Stimulated activated CD8-positive, alpha-beta memory T cell treated with anti-CD3 and anti-CD28 coated beads, Interleukin-4, amount 100 ng/mL, for 48 hours (primary cell): ENCODE measurements at regions not wholly inside any gene's neighbourhood (a gene's known extent, or its start where the extent isn't known, plus 50 kb on each side); places are given as distances from the start of the nearest gene placed in this dataset.
"Not testable (repeated sequence)": the region's sequence is repeated elsewhere in the genome, so short reads cannot be mapped to it uniquely, and the experiment has no call there.

ENCODE experiments used
- DNase-seq: peaks from one replicate; pipeline ENCODE4 v3.0.0-alpha.2; 2020

DNA sequence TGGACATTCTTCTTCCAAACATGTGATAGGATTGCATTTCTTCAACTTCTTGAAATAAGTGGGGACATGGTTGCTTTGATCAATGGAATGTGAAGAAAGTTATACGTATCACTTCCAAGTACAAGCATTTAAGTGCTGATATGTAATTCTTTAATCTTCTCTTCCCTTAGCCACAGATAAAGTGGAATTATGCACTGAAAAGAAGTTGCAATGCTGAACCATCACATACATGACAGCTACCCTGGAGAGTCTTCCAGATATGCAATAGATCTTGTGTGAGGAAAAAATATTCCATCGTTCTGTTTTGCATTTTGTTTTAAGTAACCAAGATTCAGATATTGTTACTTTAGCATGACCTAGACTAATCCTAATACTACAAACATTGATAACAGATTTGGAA is 674.3 kb downstream of the NSUN3 start:
- DNase-seq, result no peak

DNA sequence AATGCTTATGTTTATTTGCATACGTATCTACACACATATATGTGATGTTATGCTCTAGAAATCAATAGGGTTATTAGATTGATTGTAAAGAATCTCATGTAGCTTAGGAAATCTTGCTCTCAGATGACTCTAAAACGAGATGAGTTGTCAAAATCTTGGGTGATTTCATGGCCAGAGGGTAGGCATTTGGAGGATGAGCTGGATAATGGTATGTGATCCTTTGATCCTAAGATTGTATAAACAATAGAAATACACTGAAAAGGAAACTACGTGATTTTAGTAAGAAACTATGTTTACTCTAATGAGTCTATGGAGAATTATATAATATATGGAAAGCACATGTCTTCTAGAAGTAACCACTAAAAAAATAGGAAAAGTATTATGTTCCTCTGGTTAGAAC is 676.6 kb downstream of the NSUN3 start:
- no peak for DNase-seq

DNA sequence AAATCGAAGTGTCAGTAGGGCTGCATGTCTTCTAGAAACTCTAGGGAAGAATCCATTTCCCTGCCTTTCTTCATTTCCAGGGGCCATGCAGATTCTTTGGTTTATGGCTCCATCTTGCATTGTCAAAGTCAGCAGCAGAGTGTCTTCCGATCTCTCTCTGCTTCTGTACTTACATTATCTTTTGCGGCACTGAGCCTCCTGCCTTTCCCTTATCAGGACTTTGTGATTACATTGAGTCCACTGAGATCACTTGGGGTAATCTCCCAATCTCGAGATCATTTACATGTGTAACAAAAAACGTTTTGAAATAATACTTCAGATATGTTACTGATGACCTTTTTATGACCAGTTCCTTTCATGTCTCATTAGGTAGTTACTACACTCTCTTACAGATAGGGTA is 695.9 kb downstream of the NSUN3 start:
- DNase-seq, result no peak

DNA sequence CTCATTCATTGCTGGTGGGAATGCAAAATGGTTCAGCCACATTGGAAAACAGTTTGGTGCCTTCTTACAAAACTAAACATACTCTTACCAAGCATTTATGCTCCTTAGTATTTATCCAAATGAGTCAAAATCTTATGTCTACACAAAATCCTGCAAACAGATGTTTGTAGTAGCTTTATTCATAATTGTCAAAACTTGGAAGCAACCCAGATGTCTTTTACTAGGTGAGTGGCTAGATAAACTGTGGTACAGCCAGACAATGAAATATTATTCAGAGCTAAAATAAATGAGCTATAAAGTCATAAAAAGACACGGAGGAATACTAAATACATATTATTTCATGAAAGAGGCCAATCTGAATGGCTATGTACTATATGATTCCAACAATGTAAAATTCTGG is 709.5 kb downstream of the NSUN3 start:
- DNase-seq, result no peak

DNA sequence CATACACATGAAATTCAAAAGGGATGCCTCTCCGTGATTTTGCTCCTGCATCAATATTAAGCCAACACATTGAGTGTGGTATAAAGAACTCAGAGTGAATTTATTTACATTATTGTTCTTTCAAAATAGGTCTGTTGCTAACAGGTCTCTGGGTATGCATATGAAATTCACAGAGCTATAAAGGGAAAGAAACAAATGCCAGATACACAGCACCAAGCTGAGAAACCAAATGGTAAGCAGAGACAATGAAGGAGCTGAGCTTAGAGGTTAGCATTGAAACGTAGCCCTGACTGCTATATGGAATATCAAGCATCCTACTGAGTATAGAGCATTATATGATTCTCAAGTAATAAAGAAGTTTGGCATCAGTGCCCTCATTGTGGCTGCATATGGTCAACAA is 712.9 kb downstream of the NSUN3 start:
- no peak for DNase-seq

DNA sequence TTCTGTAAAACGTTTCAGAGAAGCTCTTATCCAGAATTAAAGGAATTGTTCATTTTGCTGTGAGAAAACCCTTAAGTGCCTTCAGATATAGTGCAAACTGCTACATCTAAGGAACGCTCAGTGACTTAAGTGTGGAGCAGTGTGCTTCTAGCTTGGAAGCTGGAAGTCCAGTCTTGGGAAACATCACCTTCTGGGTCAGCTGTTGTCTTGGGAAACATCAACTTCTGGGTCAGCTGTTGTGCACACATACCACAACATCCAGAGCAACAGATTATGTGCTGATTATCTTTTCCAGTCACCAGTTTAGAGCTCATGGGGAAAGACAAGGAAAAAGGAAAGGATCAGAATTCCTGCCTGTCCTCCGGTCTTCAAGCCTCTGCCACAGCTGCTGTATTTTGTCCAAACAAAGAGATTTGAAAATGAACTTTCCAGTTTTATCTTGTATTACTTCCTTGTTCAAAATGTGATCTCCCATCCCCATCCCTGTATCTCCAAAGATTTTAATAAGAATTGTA is 713.6 kb downstream of the NSUN3 start:
- DNase-seq, result no peak

DNA sequence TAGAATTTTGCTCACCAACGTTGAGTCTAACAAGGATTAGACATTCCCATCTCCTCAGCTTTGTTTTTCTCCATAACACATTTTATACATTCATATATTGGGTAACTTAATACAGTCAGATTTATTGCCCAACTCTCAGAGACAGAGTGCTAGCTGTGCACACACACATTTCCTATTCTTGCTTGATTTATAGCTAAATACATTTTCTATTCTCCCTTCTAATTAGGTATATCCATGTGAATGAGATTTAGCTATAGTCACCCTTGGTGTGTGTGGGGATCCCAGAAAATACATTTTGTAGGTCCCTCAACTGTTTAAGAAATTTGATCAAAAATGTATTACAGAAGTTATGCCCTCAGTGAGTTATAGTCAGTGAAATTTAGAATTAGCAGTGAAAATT is 715.4 kb downstream of the NSUN3 start:
- no peak for DNase-seq

DNA sequence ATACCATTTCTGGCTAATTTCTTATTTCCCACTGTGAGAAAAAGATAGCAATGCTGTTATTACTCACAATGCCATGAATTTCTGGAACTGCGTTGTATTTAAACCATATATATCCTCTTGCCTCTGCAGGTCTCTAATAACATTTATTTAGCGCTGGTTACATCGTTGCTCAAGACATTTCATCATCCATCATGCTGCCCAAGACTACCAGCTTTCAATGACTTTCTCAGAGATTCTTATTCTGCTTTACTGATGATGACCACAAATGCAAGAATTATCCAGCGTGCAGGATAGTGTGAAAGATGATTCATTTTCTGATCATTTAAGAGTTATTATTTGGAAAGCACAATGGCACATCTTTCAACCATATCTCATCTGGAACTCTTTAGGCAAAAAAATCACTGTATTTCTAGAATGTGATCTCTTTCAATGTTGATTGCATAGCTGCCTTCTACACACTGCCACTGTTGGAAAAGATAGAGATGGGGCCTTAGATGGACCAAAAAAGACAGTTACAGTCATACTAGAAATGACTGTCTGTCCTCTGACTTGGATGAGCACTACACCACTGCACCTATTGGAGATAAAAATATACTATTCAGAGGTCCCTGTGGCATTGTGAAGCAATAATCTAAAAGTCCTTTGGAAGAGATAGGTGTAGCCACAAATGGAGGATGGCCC is 716.1 kb downstream of the NSUN3 start:
- DNase-seq, result no peak

DNA sequence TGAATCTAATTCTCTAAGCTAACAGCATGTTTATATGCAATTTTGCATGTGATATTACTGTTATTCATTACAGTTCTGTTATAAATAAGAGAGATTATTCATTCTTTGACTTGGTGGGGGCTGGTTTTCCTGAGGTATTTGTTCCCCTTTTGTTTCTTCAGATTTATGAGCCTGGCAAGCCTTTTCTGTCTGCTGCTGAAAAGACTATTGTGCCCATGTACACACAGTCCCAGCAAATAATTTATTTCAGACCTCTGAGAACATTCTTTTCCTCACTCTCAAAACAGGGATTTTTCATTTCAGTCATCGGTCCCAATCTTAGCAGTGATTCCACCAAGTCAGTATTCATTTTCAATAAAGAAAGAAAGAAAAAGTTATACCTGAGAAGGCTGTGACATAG is 716.8 kb downstream of the NSUN3 start:
- DNase-seq, result no peak

DNA sequence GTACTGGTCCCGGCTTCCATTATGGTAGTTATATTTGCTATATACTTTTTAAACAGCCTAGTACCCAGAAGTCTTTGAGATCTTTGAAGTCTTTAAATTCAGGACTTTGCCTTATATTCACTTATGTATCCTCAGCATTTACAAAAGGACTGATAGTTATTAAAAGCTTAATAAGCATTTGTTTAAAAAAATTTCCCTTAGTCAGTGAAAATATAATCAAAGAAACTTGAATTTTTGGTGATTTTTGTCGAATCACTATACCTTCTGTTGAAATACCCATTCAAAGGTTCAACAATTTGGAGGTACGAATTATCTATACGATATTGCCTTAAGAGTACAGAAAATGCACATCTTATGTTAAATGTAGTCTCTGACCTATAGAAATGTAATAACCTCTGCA is 721.4 kb downstream of the NSUN3 start:
- DNase-seq, result no peak

DNA sequence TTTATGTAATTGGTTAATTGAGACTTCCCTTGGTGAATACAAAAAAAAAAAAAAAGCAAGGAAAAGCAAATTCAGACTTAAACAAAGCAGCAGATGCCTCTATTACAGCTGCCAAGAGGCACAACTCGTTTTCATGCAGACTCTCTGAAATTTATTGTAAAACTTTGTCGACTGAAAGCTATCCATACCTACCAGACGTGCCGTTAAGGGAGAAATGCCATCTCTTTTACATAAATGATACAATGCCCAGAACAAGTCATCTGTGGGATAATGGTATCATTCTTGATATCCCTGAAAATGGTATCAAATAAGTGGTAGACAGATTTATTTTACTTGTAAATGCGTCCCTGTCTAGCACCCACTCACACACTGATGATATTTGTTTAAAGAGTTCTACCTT is 724.2 kb downstream of the NSUN3 start:
- no peak for DNase-seq

DNA sequence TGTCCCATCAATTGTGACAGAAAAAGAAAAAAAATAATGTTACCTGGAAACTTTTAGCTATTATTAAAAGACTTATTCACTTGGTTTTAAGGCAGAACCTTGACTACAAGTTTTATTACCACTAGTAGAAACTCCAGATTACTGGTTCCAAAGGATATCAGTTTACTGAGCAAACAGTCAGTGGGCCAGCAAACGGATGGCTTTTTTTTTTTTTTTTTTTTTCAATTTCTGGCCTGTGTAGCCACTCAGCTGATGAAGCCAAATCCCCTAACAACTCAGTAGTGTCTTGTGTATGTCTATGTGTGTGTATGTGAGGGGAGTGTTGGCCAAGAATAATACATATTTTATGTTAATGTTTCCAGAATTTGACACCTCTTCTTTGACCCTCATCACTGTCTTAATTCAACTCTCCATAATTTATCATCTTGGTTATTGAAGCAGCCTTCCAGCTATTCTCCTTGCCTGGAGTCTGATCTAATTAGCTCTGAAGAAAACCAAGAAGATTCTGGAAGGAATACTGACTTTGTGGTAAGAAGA is 724.9 kb downstream of the NSUN3 start:
- no peak for DNase-seq

DNA sequence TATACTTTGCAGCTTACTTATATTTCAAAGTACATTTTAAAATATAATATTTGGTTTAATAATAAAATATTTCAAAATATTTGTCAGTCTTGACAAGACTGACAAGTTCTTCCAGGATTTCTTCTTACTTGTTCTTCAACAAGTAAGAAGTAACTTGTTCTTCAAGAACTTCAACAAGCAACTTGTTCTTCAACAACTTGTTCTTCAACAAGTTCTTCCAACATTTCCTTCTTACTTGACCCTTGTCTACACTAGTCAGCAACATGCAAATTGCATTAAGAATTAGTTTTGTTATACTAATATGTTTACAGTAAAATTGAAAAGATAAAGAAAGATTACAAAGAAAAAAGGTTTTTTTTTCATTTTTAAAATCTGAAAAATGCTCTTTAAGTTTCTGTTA is 731.7 kb downstream of the NSUN3 start:
- no peak for DNase-seq

DNA sequence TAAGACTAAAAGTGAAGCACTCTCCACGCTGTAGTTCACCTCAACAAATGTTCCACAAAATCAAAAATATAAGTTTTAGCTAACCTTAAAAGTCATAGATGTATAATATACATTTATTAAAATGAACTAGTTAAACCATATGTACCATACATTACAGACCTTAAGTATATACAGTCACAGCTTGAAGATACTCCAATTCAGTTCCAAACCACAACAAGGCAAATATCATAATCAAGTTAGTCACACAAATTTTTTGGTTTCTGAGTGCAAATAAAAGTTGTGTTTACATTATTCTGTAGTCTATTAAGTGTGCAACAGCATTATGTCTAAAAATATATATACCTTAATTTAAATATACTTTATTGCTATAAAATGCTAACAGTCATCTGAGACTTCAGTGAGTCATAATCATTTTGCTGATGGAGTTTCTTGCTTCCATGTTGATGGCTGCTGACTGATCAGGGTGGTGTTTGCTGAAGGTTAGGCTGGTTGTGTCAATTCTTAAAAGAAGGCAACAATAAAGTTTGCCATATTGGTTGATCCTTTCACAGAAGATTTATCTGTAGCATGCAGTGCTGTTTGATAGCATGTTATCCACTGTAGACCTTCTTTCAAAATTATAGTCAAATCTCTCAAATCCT is 736.7 kb downstream of the NSUN3 start:
- DNase-seq, result no peak

DNA sequence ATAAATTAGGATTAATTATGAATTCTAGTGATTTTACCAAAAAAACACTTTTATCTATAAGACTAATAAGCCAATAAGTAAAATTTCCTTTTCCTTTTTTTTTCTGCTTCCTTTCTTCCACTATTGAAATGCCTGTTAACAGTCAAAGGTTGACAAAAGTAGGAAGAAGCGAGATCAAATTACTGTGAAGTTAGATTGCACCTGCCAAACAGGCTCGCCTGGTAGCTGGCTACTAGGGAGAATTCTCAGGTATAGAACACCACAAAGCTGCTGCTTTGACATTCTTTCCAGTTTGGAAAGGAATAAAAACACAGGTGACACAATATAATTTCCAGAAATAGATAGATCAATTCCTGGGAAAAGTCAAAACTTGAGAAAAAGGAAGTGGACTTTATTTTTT is 749.0 kb downstream of the NSUN3 start:
- DNase-seq, result no peak

DNA sequence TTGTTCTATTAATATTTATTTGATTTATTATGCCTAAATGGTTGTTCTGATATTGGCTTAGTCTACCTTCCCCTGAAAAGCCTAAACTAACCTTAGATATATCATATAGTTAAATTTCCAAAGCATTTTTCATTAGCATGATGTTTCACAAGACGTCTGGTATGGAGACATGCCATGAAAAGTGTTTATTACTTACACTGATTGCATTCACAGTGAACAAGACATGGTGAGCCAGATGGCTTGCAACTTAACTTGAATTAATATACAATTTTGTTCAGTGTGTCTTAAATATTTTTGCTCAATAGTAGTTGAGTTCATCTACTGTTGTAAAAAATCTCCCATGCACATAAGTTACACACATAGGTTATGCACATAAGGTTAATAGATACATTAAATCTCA is 758.4 kb downstream of the NSUN3 start:
- DNase-seq, result no peak

DNA sequence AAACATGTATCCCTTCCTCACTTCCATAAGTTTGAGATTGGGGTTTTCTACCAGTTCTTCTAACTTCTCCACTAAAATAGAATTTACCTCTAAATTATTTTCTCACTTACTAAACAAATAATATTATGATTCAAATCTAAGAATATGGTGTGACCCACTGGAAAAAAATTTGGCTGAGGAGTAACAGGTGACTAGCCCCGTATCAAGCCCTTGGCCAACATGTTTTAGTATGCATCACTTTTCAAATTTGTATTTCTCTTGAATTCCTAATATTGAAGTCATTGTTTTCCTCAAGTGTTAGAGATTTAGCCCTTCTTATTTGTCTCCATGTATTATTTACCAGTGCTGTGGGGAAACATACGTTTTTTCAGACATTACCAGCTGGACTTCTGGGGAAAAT is 759.4 kb downstream of the NSUN3 start:
- no peak for DNase-seq

DNA sequence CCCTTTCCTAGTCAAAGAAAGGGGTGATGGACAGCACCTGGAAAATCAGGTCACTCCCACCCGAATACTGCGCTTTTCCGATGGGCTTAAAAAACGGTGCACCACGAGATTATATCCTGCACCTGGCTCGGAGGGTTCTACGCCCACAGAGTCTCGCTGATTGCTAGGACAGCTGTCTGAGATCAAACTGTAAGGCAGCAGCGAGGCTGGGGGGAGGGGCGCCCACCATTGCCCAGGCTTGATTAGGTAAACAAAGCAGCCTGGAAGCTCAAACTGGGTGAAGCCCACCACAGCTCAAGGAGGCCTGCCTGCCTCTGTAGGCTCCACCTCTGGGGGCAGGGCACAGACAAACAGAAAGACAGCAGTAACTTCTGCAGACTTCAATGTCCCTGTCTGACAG is 783.4 kb downstream of the NSUN3 start:
- DNase-seq, result not testable (repeated sequence)

DNA sequence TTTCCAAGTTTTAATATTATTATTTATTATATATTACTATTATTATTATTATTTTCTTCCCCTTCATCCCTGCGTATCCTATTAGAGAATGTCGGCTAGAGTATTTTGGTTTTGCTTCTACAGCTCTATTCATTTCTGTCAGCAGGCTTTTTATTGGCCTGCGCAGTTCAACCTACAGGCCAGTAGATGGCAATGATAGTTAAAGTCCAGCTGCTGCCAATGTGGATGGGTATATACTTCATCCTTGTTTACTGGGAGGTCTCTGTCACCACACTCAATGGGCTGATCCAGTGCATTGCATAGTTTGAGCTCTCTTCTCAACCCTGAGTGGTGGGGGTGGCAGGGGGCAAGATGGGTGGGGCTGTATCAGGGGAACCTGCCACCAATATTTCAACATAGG is 799.8 kb downstream of the NSUN3 start:
- DNase-seq, result no peak

DNA sequence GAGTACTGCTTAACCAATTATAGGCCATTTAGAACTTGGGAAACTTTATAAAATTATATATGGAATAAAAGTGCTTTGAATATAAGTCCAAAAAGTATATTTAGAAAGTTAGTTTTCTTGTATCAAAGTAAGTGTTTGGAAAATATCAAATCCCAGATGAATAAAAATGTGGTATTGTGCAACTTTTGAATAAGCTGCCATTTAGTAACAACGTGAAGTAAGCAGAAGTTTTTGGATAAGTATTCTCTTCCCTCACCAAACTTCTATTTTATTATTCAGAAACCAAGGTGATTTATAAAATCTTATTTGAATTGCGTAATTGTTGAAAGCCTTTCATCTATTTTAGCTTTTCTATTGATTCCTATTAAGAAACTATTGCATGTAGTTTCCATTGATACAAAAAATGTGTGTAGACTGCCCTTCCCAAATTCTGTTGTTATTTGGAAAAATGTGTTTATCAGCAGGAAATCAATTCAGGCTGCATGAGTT is 806.2 kb downstream of the NSUN3 start:
- no peak for DNase-seq

DNA sequence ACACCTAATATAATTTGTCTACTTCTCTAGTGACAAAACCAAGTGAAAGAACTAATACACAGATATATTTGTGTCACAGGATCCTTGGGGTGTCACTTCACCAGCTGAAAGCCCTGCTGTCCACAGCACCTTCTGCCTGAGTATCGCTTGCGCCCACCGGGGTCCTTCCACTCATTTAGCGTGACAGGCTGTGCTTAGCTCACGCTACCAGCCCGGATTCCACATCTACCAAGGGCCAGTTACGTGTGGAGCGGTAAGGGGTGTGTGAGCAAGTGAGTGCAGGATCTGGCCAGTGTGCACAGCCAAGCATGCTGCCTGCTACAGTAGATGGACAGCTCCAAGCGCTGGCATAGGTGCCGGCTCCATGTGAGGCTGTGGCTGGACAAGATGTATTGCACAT is 810.9 kb downstream of the NSUN3 start:
- DNase-seq, result no peak

DNA sequence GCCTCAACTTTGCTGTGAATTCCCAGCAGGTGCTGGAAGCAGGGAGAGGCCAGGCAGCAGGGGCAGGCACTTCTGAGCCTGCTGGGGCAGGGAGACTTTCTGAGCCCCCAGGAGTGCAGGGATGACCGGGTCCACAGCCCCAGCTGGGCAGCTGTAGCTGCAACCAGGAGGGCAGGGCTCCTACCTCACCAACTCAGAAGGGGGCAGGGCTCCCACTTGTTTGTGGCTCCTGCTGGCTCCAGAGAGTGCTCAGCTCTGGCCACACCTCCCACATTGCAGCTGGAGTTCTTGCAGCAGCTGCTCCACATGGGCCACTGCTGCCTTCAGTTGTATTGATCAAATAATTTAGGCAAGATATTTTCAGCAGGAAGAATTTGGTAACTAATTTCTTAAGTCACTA is 812.3 kb downstream of the NSUN3 start:
- DNase-seq, result no peak

DNA sequence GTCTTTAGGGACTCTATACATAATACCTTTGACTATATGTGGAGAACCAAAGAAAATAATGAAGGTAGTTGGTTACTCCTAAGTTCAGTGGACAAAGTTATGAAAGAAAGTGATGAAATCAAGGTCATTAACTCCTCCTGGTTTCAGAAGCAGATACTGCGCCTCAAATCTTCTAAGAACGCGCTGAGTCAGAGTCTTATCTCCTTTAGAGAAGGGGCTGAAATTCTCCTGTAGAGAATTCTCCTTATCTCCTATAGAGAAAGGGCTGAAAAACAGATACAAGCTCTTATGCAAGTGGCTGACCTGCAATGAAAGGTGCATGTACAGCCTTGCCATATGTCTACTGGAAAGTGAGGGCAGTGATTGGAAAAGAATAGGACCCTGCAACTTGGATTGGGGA is 824.2 kb downstream of the NSUN3 start:
- no peak for DNase-seq

DNA sequence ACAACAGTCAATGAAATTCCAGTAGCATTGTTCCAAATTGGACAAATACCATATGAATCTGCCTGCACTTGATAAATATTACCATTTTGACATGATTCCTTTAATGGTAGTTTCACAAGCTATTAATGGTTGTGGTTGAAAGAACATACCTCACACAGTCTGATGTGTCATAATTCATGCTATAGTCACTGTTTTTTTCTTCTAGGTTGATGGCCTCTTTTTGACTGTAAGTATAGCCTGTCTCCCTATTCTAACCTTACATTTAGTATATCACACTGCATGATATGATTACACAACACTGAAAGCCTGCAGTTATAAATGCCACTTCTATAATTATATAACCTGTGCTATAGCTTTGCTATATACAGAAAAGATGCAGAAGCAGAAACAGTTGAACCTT is 834.1 kb downstream of the NSUN3 start:
- no peak for DNase-seq
